ENCODE measurements at regions not wholly inside any gene's neighbourhood (a gene's known extent, or its start where the extent isn't known, plus 50 kb on each side); places are given as distances from the start of the nearest gene placed in this dataset.

DNA sequence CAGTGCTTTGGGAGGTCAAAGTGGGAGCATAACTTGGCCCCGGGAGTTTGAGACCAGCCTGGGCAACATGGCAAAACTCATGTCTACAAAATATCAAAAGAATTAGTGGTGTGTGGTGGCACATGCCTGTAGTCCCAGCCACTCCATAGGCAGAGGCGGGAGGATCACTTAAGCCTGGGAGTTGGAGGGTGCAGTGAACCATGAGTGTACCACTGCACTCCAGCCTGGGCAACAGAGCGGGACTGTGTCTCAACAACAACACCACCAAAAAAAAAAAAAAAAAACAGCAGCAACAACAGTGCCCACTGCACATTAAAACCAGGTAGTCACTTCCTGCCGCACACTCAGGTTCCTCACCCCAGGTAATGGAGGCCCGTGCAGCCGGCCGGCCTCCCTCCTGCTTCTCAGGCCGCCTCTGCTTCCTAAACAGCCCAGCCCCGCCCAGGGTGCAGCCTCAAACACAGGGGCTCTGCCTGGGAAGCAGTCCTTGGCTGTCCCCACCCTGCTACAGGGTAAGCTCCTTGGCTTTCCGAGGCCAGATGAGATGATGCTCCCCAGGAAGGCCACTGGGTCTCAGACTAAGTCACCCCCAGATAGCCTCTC, 318.3 kb downstream of the SHANK2 start:
- ATAC-seq (no peak), DNase-seq (ENCODE audit: low spot score) (no peak)

DNA sequence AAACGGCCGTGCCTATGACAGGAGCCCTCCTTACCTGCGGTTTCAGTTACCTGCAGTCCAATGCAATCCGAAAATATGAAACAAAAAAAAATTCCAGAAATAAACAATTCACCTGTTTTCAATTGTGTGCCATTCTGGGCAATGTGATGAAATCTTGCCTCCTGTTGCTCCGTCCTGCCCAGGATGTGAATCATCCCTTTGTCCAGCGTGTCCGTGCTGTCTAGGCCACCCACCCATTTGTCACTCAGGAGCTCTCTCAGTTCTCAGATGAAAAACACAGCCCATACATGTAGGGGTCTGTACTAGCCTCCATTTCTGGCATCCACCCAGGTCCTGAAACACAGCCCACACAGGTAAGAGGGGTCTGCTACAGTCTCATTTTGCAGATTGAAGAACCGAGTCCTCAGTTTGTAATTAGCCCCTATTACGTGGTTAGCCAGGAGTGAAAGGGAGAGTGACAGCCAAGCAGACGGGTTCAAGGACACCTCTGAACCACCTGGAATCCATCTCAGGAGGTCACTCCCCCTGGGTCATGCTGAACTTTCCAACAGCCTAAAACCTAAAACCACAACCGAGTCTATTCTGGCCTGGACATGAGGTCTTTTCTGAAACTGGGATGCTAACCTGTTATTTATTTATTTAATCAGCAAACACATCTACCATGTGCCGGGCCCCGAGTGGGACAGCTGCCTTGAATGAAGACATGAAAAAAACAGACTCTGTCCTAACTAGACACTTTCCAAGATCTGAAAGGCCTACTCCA, 317.2 kb downstream of the SHANK2 start:
- ATAC-seq: peak; percentile 30
- DNase-seq (ENCODE audit: low spot score): no peak

DNA sequence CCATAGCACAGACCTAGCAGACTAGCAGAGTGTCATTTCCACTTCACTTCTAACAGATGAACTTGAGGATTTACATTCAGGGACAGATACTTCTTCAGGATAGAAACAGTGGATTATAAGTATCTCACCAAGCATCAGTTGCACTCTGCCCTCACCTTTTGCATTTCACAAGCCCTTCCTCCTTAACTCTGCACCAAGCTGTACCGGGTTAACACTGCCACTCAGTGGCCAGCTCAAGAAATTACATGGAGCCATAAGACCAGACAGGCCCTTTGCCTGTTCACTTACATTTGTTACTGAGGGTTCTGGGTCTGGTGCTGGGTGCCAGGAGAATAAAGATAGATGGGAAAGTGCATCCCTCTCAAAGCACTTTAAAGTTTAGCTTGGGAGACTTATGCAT, 309.8 kb downstream of the SHANK2 start:
- ATAC-seq (no peak), DNase-seq (ENCODE audit: low spot score) (no peak)

DNA sequence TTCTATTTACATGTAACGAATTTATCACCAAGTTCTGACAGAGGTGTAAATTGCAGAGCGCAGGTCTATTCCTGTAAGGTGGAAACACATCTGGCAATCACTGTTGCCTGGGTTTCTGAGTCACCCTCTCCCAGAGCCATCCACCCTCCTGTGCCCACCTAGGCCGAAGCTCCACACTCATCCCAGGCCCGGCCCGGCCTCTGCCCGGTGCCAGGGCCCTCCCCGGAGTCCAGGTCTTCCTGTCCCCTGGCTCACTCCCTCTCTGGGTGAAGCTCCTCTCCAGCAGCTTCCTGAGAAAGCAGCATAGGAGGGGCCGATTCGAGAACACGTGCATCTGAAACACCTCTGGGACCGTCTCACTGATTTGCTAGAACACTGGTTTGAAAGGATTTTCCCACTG, 308.2 kb downstream of the SHANK2 start:
- DNase-seq (ENCODE audit: low spot score): no peak
- no peak for ATAC-seq

DNA sequence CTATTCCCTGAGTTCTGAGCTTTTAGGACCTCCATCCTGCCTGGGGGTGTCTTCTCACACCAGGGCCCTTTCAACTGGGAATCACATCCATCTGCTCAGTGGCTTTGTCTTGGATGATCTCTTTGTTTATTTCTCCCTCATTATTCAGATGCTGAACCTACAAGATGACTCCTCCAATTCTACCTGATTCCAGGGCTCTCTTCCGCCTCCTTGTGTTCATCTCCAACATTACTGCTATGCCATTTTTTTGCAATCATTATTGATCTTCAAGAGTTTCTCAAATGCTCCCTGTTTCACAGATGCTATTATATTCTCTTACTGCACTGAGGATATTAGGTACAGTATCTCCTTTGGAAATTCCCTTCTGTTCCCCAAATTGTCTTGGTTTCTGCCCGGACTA, 307.7 kb downstream of the SHANK2 start:
- DNase-seq (ENCODE audit: low spot score) (no peak), ATAC-seq (no peak)

DNA sequence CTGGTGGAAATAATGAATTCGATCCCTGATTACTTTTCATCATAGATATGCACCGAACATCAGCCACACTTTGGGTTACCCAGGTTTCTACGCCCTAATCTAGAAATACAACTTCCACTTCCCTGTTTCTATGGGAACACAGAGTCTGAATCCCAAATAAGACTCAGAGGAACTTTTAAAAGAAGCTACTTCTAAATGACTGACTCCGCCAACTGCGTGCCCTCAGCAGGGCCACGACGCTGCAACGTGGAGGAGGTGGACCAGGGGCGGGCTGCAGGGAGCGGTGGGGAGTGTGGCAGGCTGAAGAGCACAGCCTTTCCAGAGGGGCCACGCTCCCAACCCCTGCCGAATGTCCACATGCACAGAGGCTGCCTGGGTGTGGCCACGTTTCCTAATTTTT, 304.0 kb downstream of the SHANK2 start:
- DNase-seq (ENCODE audit: low spot score): no peak
- ATAC-seq: peak; percentile 18

DNA sequence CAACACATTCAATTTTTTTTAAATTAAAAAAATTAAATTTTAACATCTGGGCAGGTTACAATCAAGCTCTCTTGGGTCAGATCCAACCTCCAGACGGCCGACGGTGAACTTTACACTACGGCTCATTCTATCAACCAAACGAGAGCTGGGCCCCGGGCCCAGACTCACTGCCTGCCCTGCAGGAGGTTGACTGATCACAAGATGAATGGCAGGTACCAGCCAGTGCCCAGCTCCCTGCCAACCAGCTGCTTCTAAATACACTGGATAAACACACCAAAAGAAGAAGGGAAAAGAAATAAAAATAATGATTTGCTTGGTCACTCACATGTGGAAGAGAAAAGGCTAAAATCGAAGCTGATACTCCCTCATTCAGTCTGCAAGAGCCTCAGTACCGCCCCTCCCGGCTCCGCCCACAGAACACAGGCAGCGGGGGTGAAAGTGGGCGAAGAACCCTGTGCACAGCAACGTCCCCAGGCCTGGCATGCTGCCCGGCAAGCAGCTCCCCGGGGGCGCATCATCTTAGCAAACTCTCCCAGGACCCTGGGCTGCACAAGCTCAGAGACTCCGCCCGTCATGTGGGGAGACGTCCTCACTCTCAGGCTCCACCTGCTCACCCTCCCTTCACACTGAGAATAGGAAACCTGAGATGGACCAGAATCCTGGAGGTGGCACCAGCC, 303.4 kb downstream of the SHANK2 start:
- peak; percentile 86 for DNase-seq (ENCODE audit: low spot score)
- peak; percentile 98 for ATAC-seq

DNA sequence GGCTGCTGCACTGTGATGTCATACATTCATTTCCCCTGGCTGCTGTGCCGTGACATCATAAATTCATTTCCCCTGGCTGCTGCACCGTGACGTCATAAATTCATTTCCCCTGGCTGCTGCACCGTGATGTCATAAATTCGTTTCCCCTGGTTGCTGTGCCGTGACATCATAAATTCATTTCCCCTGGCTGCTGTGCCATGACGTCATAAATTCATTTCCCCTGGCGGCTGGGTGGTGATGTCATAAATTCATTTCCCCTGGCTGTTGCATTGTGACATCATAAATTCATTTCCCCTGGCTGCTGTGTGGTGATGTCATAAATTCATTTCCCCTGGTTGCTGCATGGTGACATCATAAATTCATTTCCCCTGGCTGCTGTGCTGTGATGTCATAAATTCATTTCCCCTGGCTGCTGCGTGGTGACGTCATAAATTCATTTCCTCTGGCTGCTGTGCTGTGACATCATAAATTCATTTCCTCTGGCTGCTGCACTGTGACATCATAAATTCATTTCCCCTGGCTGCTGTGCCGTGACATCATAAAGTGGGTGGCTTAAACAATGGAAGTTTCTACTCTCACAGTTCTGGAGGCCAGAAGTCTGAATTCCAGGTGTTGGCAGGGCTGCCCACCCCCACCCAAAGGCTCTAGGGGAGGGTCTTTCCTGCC, 301.1 kb downstream of the SHANK2 start:
- DNase-seq (ENCODE audit: low spot score) (no peak), ATAC-seq (no peak)

DNA sequence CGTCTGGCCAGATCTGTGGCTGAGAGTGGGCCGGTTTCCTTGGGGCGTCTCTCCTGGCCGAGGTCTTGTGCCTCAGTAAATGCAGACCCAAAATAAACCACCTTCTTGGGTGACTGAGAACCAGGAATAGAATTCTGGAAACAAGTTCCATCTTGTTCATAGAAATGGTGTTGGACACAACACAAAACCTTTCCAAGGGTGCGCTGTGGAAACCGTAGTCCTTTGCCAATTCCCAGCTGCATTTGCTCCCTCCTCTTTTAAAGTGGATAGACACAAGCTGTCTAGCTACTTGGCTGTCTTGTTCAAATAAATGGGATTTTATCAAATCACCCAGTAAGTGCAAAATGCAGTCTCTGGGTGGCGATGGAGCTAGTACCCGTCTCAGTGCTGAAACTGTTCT, 300.2 kb downstream of the SHANK2 start:
- no peak for ATAC-seq
- DNase-seq (ENCODE audit: low spot score): no peak

DNA sequence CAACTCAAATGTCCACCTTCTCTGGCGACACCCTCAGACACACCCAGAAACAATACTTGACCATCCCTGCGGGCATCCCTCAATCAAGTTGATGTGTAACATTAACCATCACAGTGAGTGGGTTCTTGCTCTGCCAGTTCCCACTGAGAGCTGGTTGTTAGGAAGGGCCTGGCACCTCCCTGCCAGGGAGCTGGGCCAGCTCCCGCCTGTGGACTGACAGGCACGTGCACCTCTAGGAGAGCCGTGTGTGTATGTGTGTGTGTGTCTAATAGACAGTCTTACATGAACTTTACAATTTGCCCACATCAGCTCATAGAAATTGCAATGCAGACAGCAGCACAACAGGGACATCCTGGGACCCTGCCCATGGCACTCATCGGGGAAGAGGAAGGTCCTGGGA, 298.7 kb downstream of the SHANK2 start:
- DNase-seq (ENCODE audit: low spot score) (no peak), ATAC-seq (peak; percentile 18)

DNA sequence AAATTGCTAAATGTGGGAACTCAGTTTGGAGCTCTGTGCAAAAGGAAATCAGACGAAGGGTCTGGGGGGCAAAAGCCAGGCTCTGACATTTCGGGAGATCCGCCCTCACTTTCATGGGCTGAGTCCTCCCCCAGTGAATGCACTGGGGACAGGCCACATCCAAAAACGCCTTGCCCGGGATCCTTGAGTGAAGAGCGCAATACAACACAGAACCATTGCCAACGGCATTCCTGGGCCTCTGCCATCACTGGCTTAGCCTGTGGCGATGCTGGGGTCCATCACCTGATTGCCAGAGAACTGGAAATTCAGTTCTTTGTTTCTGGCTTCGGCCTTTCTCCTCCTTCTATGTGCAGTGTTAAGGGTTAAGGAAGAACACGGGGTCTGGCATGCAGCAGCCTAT, 297.9 kb downstream of the SHANK2 start:
- ATAC-seq: no peak
- DNase-seq (ENCODE audit: low spot score): no peak

Measured in left lobe of liver (tissue), 2 donors.